Right atrium auricular region (tissue), 2 donors: ENCODE measurements at regions not wholly inside any gene's neighbourhood (a gene's known extent, or its start where the extent isn't known, plus 50 kb on each side); places are given as distances from the start of the nearest gene placed in this dataset.

Experiments
- DNase-seq: peaks from one replicate; pipeline ENCODE4 v3.0.0-alpha.2; 2019; ENCODE audit warnings: low spot score
- H3K27ac ChIP-seq, 2 donors: fragments of 200-600 bp; sonication (generic); 1 replicate in 1 of 2; 2 replicates in 1 of 2; pipeline ENCODE4 v1.5.1; 2016 to 2019
- H3K27me3 ChIP-seq, 2 donors: fragments of 200-600 bp; sonication (generic); one replicate each; pipeline versions ENCODE4 v1.5.1 to v1.6.0; 2017 to 2019
- H3K36me3 ChIP-seq: fragments of 200-600 bp; sonication (generic); one replicate; pipeline ENCODE4 v1.5.1; 2016
- H3K4me1 ChIP-seq, 2 donors: fragments of 200-600 bp; sonication (generic); one replicate each; pipeline versions ENCODE4 v1.5.1 to v1.6.0; 2017 to 2019
- H3K4me3 ChIP-seq, 2 donors: fragments of 200-600 bp; sonication (generic); 1 replicate in 1 of 2; 2 replicates in 1 of 2; pipeline ENCODE4 v1.5.1; 2017 to 2019; ENCODE audit warnings: mild to moderate bottlenecking in 1 of 2, moderate library complexity in 1 of 2
- H3K9me3 ChIP-seq, 2 donors: fragments of 200-600 bp; sonication (generic); one replicate each; pipeline ENCODE4 v1.5.1; 2019
- TF ChIP-seq, protein P1 (sequence below), 2 donors: fragments of 200-600 bp; sonication (generic); IDR thresholded peaks; one replicate each; pipeline ENCODE4 v1.5.1; 2019; ENCODE audit warnings: antibody characterized with exemption in 2 of 2

- no peak for DNase-seq
- Histone ChIP-seq H3K9me3 (no peaks in the 10 kb centered on the region), H3K36me3 (no peaks in the 10 kb centered on the region), H3K27ac (no peak overlapping the region), H3K4me1 (no peaks in the 10 kb centered on the region), H3K4me3 (no peak overlapping the region), H3K27me3 (no peaks in the 10 kb centered on the region)
- TF ChIP-seq, protein P1, sequence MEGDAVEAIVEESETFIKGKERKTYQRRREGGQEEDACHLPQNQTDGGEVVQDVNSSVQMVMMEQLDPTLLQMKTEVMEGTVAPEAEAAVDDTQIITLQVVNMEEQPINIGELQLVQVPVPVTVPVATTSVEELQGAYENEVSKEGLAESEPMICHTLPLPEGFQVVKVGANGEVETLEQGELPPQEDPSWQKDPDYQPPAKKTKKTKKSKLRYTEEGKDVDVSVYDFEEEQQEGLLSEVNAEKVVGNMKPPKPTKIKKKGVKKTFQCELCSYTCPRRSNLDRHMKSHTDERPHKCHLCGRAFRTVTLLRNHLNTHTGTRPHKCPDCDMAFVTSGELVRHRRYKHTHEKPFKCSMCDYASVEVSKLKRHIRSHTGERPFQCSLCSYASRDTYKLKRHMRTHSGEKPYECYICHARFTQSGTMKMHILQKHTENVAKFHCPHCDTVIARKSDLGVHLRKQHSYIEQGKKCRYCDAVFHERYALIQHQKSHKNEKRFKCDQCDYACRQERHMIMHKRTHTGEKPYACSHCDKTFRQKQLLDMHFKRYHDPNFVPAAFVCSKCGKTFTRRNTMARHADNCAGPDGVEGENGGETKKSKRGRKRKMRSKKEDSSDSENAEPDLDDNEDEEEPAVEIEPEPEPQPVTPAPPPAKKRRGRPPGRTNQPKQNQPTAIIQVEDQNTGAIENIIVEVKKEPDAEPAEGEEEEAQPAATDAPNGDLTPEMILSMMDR (IDR thresholded peaks at IDR 0.05) = no peak
These were observed 329.6 kb upstream of the ARRDC3 start for GRCh38 chr5:91712718-91713117.

GRCh38 chr5:91707521-91707841, 324.4 kb upstream of the ARRDC3 start:
- no peaks in the 10 kb centered on the region for H3K36me3 ChIP-seq
- H3K4me3 ChIP-seq = no peak overlapping the region
- H3K27me3 ChIP-seq = no peaks in the 10 kb centered on the region
- H3K9me3 ChIP-seq = no peaks in the 10 kb centered on the region
- TF ChIP-seq, protein P1 (IDR thresholded peaks at IDR 0.05) = no peak
- no peak for DNase-seq
- H3K27ac ChIP-seq = no peak overlapping the region
- H3K4me1 ChIP-seq = no peaks in the 10 kb centered on the region

GRCh38 chr5:91706785-91707520, 323.8 kb upstream of the ARRDC3 start:
- no peak for DNase-seq
- Histone ChIP-seq H3K4me1 (no peaks in the 10 kb centered on the region), H3K9me3 (no peaks in the 10 kb centered on the region), H3K4me3 (no peak overlapping the region), H3K27me3 (no peaks in the 10 kb centered on the region), H3K36me3 (no peaks in the 10 kb centered on the region), H3K27ac (no peak overlapping the region)
- TF ChIP-seq, protein P1 (IDR thresholded peaks at IDR 0.05) = no peak

DNA sequence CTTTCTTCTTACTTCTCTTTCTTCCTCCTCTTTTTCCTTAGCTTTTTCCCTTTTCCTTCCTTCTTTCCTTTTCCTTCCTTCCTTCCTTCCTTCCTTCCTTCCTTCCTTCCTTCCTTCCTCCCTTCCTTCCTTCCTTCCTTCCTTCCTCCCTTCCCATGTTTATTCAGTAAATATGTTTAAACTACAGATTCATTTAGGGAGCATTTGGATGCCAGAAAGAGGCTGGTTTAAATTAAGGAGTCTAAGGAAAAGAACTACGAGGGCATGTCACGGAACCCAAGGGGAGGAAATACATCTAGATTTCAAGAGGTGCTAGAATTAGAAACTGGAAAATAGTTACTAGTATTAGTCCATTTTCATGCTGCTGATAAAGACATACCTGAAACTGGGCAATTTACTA, 320.0 kb upstream of the ARRDC3 start:
- Histone ChIP-seq H3K36me3 (no peaks in the 10 kb centered on the region), H3K4me1 (no peaks in the 10 kb centered on the region), H3K4me3 (no peak overlapping the region), H3K9me3 (no peaks in the 10 kb centered on the region), H3K27ac (no peak overlapping the region), H3K27me3 (no peaks in the 10 kb centered on the region)
- no peak for DNase-seq
- TF ChIP-seq, protein P1 (IDR thresholded peaks at IDR 0.05) = no peak

DNA sequence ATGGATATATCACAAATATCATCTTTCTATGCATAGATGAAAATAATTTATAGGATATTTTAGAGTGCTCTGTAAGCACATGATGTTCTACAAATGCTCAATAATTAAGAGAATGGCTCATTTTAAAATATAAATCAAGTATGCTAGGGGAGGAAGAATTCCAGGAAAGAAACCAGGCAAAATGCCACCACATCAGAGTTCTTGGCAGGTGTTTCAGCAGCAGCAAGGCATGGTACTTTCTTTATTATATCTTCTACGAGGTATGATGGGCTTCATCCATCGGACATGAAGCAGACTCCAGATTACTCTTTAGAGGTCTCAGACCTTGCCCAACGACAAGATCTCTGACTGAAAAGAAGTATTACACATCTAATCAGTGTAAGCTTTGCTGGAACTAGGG, 316.3 kb upstream of the ARRDC3 start:
- TF ChIP-seq, protein P1 (IDR thresholded peaks at IDR 0.05) = no peak
- Histone ChIP-seq H3K36me3 (no peaks in the 10 kb centered on the region), H3K27me3 (no peaks in the 10 kb centered on the region), H3K4me1 (no peaks in the 10 kb centered on the region), H3K4me3 (no peak overlapping the region), H3K9me3 (no peaks in the 10 kb centered on the region), H3K27ac (no peak overlapping the region)
- no peak for DNase-seq

- H3K27ac ChIP-seq = no peak overlapping the region
- no peak overlapping the region for H3K4me3 ChIP-seq
- no peaks in the 10 kb centered on the region for H3K4me1 ChIP-seq
- no peak for DNase-seq
- H3K9me3 ChIP-seq = no peaks in the 10 kb centered on the region
- TF ChIP-seq, protein P1 (IDR thresholded peaks at IDR 0.05) = no peak
- no peaks in the 10 kb centered on the region for H3K27me3 ChIP-seq
- no peaks in the 10 kb centered on the region for H3K36me3 ChIP-seq
These were observed 308.5 kb upstream of the ARRDC3 start for GRCh38 chr5:91691592-91691991.
